Ishikawa (cell line): ENCODE measurements at regions not wholly inside any gene's neighbourhood (a gene's known extent, or its start where the extent isn't known, plus 50 kb on each side); places are given as distances from the start of the nearest gene placed in this dataset.

Experiments
- CREB1 ChIP-seq: IDR thresholded peaks from 2 replicates; pipeline ENCODE4 v1.6.1; 2012; ENCODE audit warnings: low read depth
- EP300 ChIP-seq: IDR thresholded peaks from 2 replicates; pipeline ENCODE4 v1.6.1; 2012; ENCODE audit warnings: borderline replicate concordance
- RAD21 ChIP-seq: IDR thresholded peaks from 2 replicates; pipeline ENCODE4 v1.6.1; 2012; ENCODE audit warnings: low read depth
- TAF1 ChIP-seq: IDR thresholded peaks from 2 replicates; pipeline ENCODE4 v1.6.1; 2012; ENCODE audit warnings: low read depth, mild to moderate bottlenecking
- TF ChIP-seq, protein P1 (sequence below): IDR thresholded peaks from 2 replicates; pipeline ENCODE4 v1.6.1; 2012
- TF ChIP-seq, protein P2 (sequence below): IDR thresholded peaks from 2 replicates; pipeline ENCODE4 v1.6.1; 2012; ENCODE audit warnings: low read depth, mild to moderate bottlenecking

DNA sequence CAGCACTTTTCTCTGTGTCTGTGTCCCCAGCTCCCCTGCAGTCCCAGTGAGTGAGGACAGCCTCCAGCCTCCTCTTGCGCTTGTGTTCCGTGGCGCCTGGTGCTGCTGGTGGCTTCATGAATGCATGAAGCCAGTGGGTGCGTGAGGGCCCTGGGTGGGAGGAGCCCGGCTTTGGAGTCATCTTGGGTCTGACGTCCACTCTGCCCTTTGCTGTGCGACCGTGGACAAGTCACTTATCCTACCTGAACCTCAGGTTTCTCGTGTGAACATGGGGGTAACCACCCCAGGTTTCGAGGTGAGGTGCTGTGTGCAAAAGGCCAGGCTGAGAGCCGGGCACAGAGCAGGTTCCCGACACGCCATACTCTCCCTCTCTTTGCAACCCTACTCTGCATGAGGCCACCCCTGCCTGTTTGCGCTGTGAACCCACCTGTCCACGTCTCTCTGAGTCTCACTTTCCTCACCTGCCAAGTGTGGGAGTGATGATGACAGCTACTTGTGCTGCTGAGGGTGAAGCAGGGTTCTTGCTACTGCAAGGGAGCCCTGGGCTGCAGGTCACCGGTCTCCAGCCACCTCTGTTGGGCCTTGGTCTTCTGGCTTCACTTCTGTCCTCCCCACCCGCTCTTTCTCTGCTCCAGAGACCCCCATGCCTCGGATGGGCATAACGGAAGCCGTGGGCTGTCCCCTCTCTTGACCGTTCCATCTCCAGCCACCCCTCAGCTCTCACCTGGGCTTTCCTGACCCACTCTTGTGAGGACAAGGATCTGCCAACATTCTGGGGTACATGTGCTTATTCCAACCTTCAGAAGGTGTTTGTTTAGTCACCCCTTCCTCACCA, 537.6 kb downstream of the TBC1D22A start:
- TF ChIP-seq CREB1 (no peak), TAF1 (no peak), EP300 (no peak), RAD21 (no peak)
- TF ChIP-seq, protein P1, sequence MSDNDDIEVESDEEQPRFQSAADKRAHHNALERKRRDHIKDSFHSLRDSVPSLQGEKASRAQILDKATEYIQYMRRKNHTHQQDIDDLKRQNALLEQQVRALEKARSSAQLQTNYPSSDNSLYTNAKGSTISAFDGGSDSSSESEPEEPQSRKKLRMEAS, result no peak
- TF ChIP-seq, protein P2, sequence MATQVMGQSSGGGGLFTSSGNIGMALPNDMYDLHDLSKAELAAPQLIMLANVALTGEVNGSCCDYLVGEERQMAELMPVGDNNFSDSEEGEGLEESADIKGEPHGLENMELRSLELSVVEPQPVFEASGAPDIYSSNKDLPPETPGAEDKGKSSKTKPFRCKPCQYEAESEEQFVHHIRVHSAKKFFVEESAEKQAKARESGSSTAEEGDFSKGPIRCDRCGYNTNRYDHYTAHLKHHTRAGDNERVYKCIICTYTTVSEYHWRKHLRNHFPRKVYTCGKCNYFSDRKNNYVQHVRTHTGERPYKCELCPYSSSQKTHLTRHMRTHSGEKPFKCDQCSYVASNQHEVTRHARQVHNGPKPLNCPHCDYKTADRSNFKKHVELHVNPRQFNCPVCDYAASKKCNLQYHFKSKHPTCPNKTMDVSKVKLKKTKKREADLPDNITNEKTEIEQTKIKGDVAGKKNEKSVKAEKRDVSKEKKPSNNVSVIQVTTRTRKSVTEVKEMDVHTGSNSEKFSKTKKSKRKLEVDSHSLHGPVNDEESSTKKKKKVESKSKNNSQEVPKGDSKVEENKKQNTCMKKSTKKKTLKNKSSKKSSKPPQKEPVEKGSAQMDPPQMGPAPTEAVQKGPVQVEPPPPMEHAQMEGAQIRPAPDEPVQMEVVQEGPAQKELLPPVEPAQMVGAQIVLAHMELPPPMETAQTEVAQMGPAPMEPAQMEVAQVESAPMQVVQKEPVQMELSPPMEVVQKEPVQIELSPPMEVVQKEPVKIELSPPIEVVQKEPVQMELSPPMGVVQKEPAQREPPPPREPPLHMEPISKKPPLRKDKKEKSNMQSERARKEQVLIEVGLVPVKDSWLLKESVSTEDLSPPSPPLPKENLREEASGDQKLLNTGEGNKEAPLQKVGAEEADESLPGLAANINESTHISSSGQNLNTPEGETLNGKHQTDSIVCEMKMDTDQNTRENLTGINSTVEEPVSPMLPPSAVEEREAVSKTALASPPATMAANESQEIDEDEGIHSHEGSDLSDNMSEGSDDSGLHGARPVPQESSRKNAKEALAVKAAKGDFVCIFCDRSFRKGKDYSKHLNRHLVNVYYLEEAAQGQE, result no peak
